ENCODE measurements at regions not wholly inside any gene's neighbourhood (a gene's known extent, or its start where the extent isn't known, plus 50 kb on each side); places are given as distances from the start of the nearest gene placed in this dataset.

- H3K9me3 ChIP-seq (ENCODE audit: severe bottlenecking) = no peaks in the 10 kb centered on the region
- no peaks in the 10 kb centered on the region for H3K36me3 ChIP-seq
- no peaks in the 10 kb centered on the region for H3K27me3 ChIP-seq (ENCODE audit: insufficient read depth, low read depth, severe bottlenecking)
- no peak for TF ChIP-seq CTCF (IDR thresholded peaks at IDR 0.05; ENCODE audit: low read depth, low read length)
- DNase-seq = no peak
- H3K4me3 ChIP-seq (ENCODE audit: low read depth, low read length) = no peak overlapping the region
- H3K27ac ChIP-seq = no peak overlapping the region
Measured at GRCh38 chr3:102181175-102181920, 253.5 kb upstream of the ZPLD1 start.

- Histone ChIP-seq H3K9me3 (ENCODE audit: severe bottlenecking) (no peaks in the 10 kb centered on the region), H3K27me3 (ENCODE audit: insufficient read depth, low read depth, severe bottlenecking) (no peaks in the 10 kb centered on the region), H3K36me3 (no peaks in the 10 kb centered on the region), H3K27ac (no peak overlapping the region), H3K4me3 (ENCODE audit: low read depth, low read length) (no peak overlapping the region)
- DNase-seq = no peak
- TF ChIP-seq CTCF (IDR thresholded peaks at IDR 0.05; ENCODE audit: low read depth, low read length) = no peak
Measured at GRCh38 chr3:102182162-102182561, 252.7 kb upstream of the ZPLD1 start.

GRCh38 chr3:102183186-102183585 is 251.6 kb upstream of the ZPLD1 start:
- no peak overlapping the region for H3K27ac ChIP-seq
- H3K36me3 ChIP-seq = no peaks in the 10 kb centered on the region
- no peaks in the 10 kb centered on the region for H3K9me3 ChIP-seq (ENCODE audit: severe bottlenecking)
- no peak for DNase-seq
- no peaks in the 10 kb centered on the region for H3K27me3 ChIP-seq (ENCODE audit: insufficient read depth, low read depth, severe bottlenecking)
- H3K4me3 ChIP-seq (ENCODE audit: low read depth, low read length) = no peak overlapping the region
- TF ChIP-seq CTCF (IDR thresholded peaks at IDR 0.05; ENCODE audit: low read depth, low read length) = no peak

- Histone ChIP-seq H3K36me3 (no peaks in the 10 kb centered on the region), H3K27ac (no peak overlapping the region), H3K4me3 (ENCODE audit: low read depth, low read length) (no peak overlapping the region), H3K9me3 (ENCODE audit: severe bottlenecking) (no peaks in the 10 kb centered on the region), H3K27me3 (ENCODE audit: insufficient read depth, low read depth, severe bottlenecking) (no peaks in the 10 kb centered on the region)
- TF ChIP-seq CTCF (IDR thresholded peaks at IDR 0.05; ENCODE audit: low read depth, low read length) = no peak
- DNase-seq = no peak
Measured at GRCh38 chr3:102183623-102184022, 251.2 kb upstream of the ZPLD1 start.

GRCh38 chr3:102189541-102189940 is 245.3 kb upstream of the ZPLD1 start:
- no peaks in the 10 kb centered on the region for H3K9me3 ChIP-seq (ENCODE audit: severe bottlenecking)

More at GRCh38 chr3:102189541-102189940, 245.3 kb upstream of the ZPLD1 start:
- no peaks in the 10 kb centered on the region for H3K27me3 ChIP-seq (ENCODE audit: insufficient read depth, low read depth, severe bottlenecking)
- no peaks in the 10 kb centered on the region for H3K36me3 ChIP-seq
- TF ChIP-seq CTCF (IDR thresholded peaks at IDR 0.05; ENCODE audit: low read depth, low read length) = no peak
- no peak overlapping the region for H3K27ac ChIP-seq
- DNase-seq = no peak
- H3K4me3 ChIP-seq (ENCODE audit: low read depth, low read length) = no peak overlapping the region
